ENCODE measurements at regions not wholly inside any gene's neighbourhood (a gene's known extent, or its start where the extent isn't known, plus 50 kb on each side); places are given as distances from the start of the nearest gene placed in this dataset.

DNA sequence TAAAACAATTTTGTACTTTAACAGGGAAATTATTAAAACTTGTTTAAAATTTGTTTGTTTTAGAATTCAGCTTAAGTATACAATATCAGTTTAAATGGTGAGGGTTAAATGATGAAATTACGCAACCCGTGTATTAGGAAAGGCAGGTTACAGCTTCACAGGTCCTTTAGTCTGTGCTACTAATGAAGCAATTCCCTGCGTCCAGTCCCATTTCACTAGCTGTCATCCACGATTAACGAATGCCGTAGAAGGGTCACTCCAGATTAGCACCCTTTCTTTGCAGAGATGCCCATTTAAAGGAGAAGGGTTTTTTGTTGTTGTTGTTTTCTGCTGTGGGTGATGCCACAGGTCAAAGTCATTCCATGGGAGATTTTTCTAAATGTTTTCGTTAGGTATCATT, 457.6 kb upstream of the SLC10A2 start:
- no TSS peak for BruUV-seq (replicated peaks)
- ChIA-PET RAD21 (ENCODE audit: low non-redundant PET in 1 of 2, low total read pairs in 2 of 2, uncharacterized antibody in 2 of 2, unreplicated experiment in 2 of 2) (no interaction called here), CTCF (no interaction called here), POLR2A (no interaction called here)
- ATAC-seq (no peak), DNase-seq (ENCODE audit: low read depth, low spot score) (no peak)
- Histone ChIP-seq H3K4me2 (ENCODE audit: low read length) (no peak overlapping the region), H4K20me1 (ENCODE audit: insufficient read depth) (no peaks in the 10 kb centered on the region; the same call in 1 of the 2 replicates), H3K9me2 (ENCODE audit: insufficient read depth) (no peaks in the 10 kb centered on the region), H3K4me1 (ENCODE audit: control insufficient read depth in 1 of 2, insufficient read depth in 2 of 2, low read length in 2 of 2) (no peaks in the 10 kb centered on the region), H3K27ac (ENCODE audit: low read depth, low read length) (no peak overlapping the region), H3K79me2 (ENCODE audit: insufficient read depth, low read length) (no peaks in the 10 kb centered on the region), H3K9ac (ENCODE audit: low read length) (no peak overlapping the region), H3K4me3 (replicated peaks in 1 of 2; ENCODE audit: low read depth in 1 of 2, low read length in 2 of 2) (no peak overlapping the region), H3K27me3 (ENCODE audit: insufficient read depth, low read length) (no peaks in the 10 kb centered on the region), H3K9me3 (ENCODE audit: control insufficient read depth in 1 of 2, insufficient read depth in 1 of 2, low read depth in 1 of 2, low read length in 2 of 2) (no peaks in the 10 kb centered on the region), H2AFZ (ENCODE audit: low read depth, low read length, poor library complexity, severe bottlenecking) (no peak overlapping the region), H3K36me3 (ENCODE audit: control insufficient read depth in 1 of 2, insufficient read depth in 2 of 2, low read length in 2 of 2) (no peaks in the 10 kb centered on the region)
- intact Hi-C loops (cut with micrococcal nuclease), result no loop called here
- no peak for TF ChIP-seq YY1 (IDR thresholded peaks at IDR 0.05; ENCODE audit: extremely low read depth, insufficient replicate concordance, low read depth, low read length)
- no peak for TF ChIP-seq FOSL1 (IDR thresholded peaks at IDR 0.05; ENCODE audit: low read depth)
- TF ChIP-seq, protein P1, sequence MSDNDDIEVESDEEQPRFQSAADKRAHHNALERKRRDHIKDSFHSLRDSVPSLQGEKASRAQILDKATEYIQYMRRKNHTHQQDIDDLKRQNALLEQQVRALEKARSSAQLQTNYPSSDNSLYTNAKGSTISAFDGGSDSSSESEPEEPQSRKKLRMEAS (IDR thresholded peaks at IDR 0.05), result no peak
- TF ChIP-seq POLR2A (IDR thresholded peaks at IDR 0.05; ENCODE audit: borderline replicate concordance, extremely low read depth, insufficient read depth, insufficient read length), result no peak
- TF ChIP-seq ZNF274 (IDR thresholded peaks at IDR 0.05; ENCODE audit: low read depth, low read length), result no peak
- TF ChIP-seq EZH2phosphoT487 (IDR thresholded peaks at IDR 0.05; ENCODE audit: borderline replicate concordance), result no peak
- no peak for TF ChIP-seq SRF (IDR thresholded peaks at IDR 0.05; ENCODE audit: low read depth)

DNA sequence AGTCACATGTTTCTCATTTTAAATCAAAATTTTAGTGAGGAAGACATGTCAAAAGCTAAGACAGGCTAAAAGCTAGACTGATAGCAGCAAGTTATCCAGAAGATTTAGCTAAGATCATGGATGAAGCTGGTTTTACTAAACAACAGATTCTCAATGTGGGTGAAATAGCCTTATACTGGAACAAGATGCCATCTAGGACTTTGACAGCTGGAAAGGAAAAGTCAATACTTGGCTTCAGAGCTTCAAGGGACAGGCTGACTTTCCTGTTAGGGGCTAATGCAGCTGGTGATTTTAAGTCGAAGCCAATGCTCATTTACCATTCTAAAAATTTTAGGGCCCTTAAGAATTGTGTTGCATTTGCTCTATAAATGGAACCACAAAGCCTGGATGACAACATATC, 455.3 kb upstream of the SLC10A2 start:
- ChIA-PET RAD21 (ENCODE audit: low non-redundant PET in 1 of 2, low total read pairs in 2 of 2, uncharacterized antibody in 2 of 2, unreplicated experiment in 2 of 2) (no interaction called here), POLR2A (no interaction called here)

More for the DNA sequence above, 455.3 kb upstream of the SLC10A2 start:
- Histone ChIP-seq H3K4me3 (replicated peaks in 1 of 2; ENCODE audit: low read depth in 1 of 2, low read length in 2 of 2) (no peak overlapping the region), H3K4me2 (ENCODE audit: low read length) (no peak overlapping the region), H3K4me1 (ENCODE audit: control insufficient read depth in 1 of 2, insufficient read depth in 2 of 2, low read length in 2 of 2) (no peaks in the 10 kb centered on the region), H4K20me1 (ENCODE audit: insufficient read depth) (no peaks in the 10 kb centered on the region; the same call in 1 of the 2 replicates), H3K9me2 (ENCODE audit: insufficient read depth) (no peaks in the 10 kb centered on the region), H3K36me3 (ENCODE audit: control insufficient read depth in 1 of 2, insufficient read depth in 2 of 2, low read length in 2 of 2) (no peaks in the 10 kb centered on the region), H3K27ac (ENCODE audit: low read depth, low read length) (no peak overlapping the region), H3K27me3 (ENCODE audit: insufficient read depth, low read length) (no peaks in the 10 kb centered on the region), H3K79me2 (ENCODE audit: insufficient read depth, low read length) (no peaks in the 10 kb centered on the region), H3K9me3 (ENCODE audit: control insufficient read depth in 1 of 2, insufficient read depth in 1 of 2, low read depth in 1 of 2, low read length in 2 of 2) (no peaks in the 10 kb centered on the region), H3K9ac (ENCODE audit: low read length) (no peak overlapping the region), H2AFZ (ENCODE audit: low read depth, low read length, poor library complexity, severe bottlenecking) (no peak overlapping the region)
- intact Hi-C loops (cut with micrococcal nuclease), result no loop called here
- CTCF ChIA-PET, result no interaction called here
- TF ChIP-seq, protein P2, sequence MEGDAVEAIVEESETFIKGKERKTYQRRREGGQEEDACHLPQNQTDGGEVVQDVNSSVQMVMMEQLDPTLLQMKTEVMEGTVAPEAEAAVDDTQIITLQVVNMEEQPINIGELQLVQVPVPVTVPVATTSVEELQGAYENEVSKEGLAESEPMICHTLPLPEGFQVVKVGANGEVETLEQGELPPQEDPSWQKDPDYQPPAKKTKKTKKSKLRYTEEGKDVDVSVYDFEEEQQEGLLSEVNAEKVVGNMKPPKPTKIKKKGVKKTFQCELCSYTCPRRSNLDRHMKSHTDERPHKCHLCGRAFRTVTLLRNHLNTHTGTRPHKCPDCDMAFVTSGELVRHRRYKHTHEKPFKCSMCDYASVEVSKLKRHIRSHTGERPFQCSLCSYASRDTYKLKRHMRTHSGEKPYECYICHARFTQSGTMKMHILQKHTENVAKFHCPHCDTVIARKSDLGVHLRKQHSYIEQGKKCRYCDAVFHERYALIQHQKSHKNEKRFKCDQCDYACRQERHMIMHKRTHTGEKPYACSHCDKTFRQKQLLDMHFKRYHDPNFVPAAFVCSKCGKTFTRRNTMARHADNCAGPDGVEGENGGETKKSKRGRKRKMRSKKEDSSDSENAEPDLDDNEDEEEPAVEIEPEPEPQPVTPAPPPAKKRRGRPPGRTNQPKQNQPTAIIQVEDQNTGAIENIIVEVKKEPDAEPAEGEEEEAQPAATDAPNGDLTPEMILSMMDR (IDR thresholded peaks at IDR 0.05 in 2 of 3, conservative IDR thresholded peaks at IDR 0.05 in 1 of 3; ENCODE audit: borderline replicate concordance in 1 of 3, insufficient read depth in 1 of 3, low read depth in 2 of 3, low read length in 2 of 3), result no peak
- TF ChIP-seq EZH2 (IDR thresholded peaks at IDR 0.05) (no peak), ELF1 (IDR thresholded peaks at IDR 0.05; ENCODE audit: borderline replicate concordance, low read depth) (no peak), JUND (IDR thresholded peaks at IDR 0.05) (no peak), ZNF274 (IDR thresholded peaks at IDR 0.05; ENCODE audit: low read depth, low read length) (no peak), POLR2AphosphoS5 (IDR thresholded peaks at IDR 0.05; ENCODE audit: low read depth, low read length) (no peak), SIN3A (IDR thresholded peaks at IDR 0.05; ENCODE audit: low read depth) (no peak)
- TF ChIP-seq, protein P1 (IDR thresholded peaks at IDR 0.05), result no peak
- BruUV-seq (replicated peaks), result no TSS peak
- ATAC-seq (no peak), DNase-seq (ENCODE audit: low read depth, low spot score) (no peak)

Measured in HCT116 (cell line).